GM03348 (cell line): ENCODE measurements at regions not wholly inside any gene's neighbourhood (a gene's known extent, or its start where the extent isn't known, plus 50 kb on each side); places are given as distances from the start of the nearest gene placed in this dataset.
"Not testable (repeated sequence)": the region's sequence is repeated elsewhere in the genome, so short reads cannot be mapped to it uniquely, and the experiment has no call there.

ENCODE experiments used
- DNase-seq: peaks from one replicate; pipeline ENCODE4 v3.0.0; 2012; ENCODE audit warnings: low spot score

- DNase-seq, result no peak
These were observed 125.0 kb downstream of the URI1 start for GRCh38 chr19:30066781-30067759.

- DNase-seq, result not testable (repeated sequence)
These were observed 126.0 kb downstream of the URI1 start for GRCh38 chr19:30067956-30068506.

- no peak for DNase-seq
These were observed 126.7 kb downstream of the URI1 start for GRCh38 chr19:30068528-30069395.

- no peak for DNase-seq
These were observed 127.6 kb downstream of the URI1 start for GRCh38 chr19:30069535-30070197.

GRCh38 chr19:30070198-30070967, 128.3 kb downstream of the URI1 start:
- DNase-seq, result no peak

- DNase-seq, result no peak
These were observed 129.1 kb downstream of the URI1 start for GRCh38 chr19:30070968-30071632.

GRCh38 chr19:30071871-30072270, 129.8 kb downstream of the URI1 start:
- DNase-seq, result no peak

- no peak for DNase-seq
These were observed 131.3 kb downstream of the URI1 start for GRCh38 chr19:30073152-30074000.

- no peak for DNase-seq
These were observed 132.1 kb downstream of the URI1 start for GRCh38 chr19:30074096-30074495.

GRCh38 chr19:30074741-30075715, 133.0 kb downstream of the URI1 start:
- no peak for DNase-seq

- DNase-seq, result no peak
These were observed 134.1 kb downstream of the URI1 start for GRCh38 chr19:30076101-30076551.

- no peak for DNase-seq
These were observed 135.0 kb downstream of the URI1 start for GRCh38 chr19:30076751-30077670.

- DNase-seq, result no peak
These were observed 135.9 kb downstream of the URI1 start for GRCh38 chr19:30077851-30078355.

- DNase-seq, result no peak
These were observed 136.4 kb downstream of the URI1 start for GRCh38 chr19:30078381-30078910.

- DNase-seq, result no peak
These were observed 137.2 kb downstream of the URI1 start for GRCh38 chr19:30079200-30079599.

GRCh38 chr19:30082168-30082567, 140.1 kb downstream of the URI1 start:
- no peak for DNase-seq

GRCh38 chr19:30082611-30083010, 140.6 kb downstream of the URI1 start:
- DNase-seq, result no peak
